ENCODE measurements at regions not wholly inside any gene's neighbourhood (a gene's known extent, or its start where the extent isn't known, plus 50 kb on each side); places are given as distances from the start of the nearest gene placed in this dataset.

DNA sequence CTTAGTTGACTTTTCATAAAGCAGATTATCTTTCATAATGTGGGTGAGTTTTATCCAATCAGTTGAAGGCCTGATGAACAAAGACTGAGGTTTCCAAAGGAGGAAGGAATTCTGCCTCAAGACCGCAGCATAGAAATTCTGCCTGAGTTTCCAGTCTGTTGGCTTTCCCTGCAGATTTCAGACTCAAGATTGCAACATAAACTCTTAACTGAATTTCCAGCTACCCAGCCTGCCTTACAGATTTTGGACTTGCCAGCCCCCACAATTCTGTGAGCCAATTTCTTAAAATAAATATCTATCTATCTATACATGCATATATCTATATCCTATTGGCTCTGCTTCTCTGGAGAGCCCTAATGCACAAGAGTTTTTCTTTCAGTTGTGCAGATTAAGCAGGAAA is 57.3 kb upstream of the SMLR1 start:
- TF ChIP-seq POLR2AphosphoS5 (IDR thresholded peaks at IDR 0.05; ENCODE audit: borderline replicate concordance, low read depth, low read length), result no peak
- no peak for TF ChIP-seq EZH2 (IDR thresholded peaks at IDR 0.05)
